SK-N-SH (cell line): ENCODE measurements at regions not wholly inside any gene's neighbourhood (a gene's known extent, or its start where the extent isn't known, plus 50 kb on each side); places are given as distances from the start of the nearest gene placed in this dataset.
"Not testable (repeated sequence)": the region's sequence is repeated elsewhere in the genome, so short reads cannot be mapped to it uniquely, and the experiment has no call there.

Experiments used
- EP300 ChIP-seq, 2 experiments: IDR thresholded peaks; 2 replicates each; pipeline versions ENCODE4 v1.4.0 to v1.6.1; 2012; ENCODE audit warnings: borderline replicate concordance in 1 of 2, low read depth in 1 of 2, low read length in 1 of 2
- GABPA ChIP-seq: IDR thresholded peaks from 2 replicates; pipeline ENCODE4 v1.4.0; 2012; ENCODE audit warnings: low read depth, mild to moderate bottlenecking
- NFIC ChIP-seq: IDR thresholded peaks from 2 replicates; pipeline ENCODE4 v1.4.0; 2012; ENCODE audit warnings: borderline replicate concordance
- RAD21 ChIP-seq: IDR thresholded peaks from 2 replicates; pipeline ENCODE4 v1.6.1; 2012; ENCODE audit warnings: mild to moderate bottlenecking, low read length
- RCOR1 ChIP-seq: fragments of 150-350 bp; IDR thresholded peaks from 2 replicates; pipeline ENCODE4 v1.6.1; 2017; ENCODE audit warnings: antibody characterized with exemption, low read length
- RFX5 ChIP-seq: IDR thresholded peaks from 2 replicates; pipeline ENCODE4 v1.6.1; 2012; ENCODE audit warnings: mild to moderate bottlenecking, improper control_type of control experiment, low read length
- SIN3A ChIP-seq: IDR thresholded peaks from 2 replicates; pipeline ENCODE4 v1.6.1; 2012; ENCODE audit warnings: low read depth, mild to moderate bottlenecking, low read length, moderate library complexity, borderline replicate concordance
- USF1 ChIP-seq: IDR thresholded peaks from 2 replicates; pipeline ENCODE4 v1.4.0; 2012; ENCODE audit warnings: low read depth, borderline replicate concordance
- USF2 ChIP-seq: fragments of 150-350 bp; IDR thresholded peaks from 2 replicates; pipeline ENCODE4 v1.6.1; 2017; ENCODE audit warnings: antibody characterized with exemption, low read length, low read depth, borderline replicate concordance
- TF ChIP-seq, protein P1 (sequence below): fragments of 200-600 bp; sonication (generic); IDR thresholded peaks from 2 replicates; pipeline ENCODE4 v1.6.1; 2017; ENCODE audit warnings: antibody characterized with exemption, mild to moderate bottlenecking, moderate library complexity

DNA sequence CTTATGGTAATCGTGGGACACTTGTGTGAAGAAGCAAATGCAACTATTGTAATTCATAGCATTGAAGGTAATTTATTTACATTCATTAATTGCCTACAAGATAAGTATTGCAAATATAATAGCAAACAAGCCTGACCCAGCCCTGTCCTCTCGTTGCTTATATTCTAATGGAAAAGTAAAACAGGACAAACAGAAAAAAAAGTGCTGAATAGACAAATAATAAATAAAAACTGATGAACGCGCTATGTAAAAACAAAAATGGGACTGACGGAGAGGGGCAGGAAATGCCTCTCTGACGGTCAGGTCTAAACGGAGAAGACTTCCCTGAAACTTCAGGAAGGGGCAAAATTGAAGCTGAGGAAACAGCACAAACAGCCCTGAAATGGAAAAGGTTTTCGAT is 284.9 kb upstream of the FRG1 start:
- not testable (repeated sequence) for TF ChIP-seq GABPA; RCOR1; EP300 (IDR thresholded peaks at IDR 0.05; ENCODE audit: borderline replicate concordance in 1 of 2, low read depth in 1 of 2, low read length in 1 of 2); SIN3A; RAD21; USF2; NFIC; RFX5; USF1
- TF ChIP-seq, protein P1, sequence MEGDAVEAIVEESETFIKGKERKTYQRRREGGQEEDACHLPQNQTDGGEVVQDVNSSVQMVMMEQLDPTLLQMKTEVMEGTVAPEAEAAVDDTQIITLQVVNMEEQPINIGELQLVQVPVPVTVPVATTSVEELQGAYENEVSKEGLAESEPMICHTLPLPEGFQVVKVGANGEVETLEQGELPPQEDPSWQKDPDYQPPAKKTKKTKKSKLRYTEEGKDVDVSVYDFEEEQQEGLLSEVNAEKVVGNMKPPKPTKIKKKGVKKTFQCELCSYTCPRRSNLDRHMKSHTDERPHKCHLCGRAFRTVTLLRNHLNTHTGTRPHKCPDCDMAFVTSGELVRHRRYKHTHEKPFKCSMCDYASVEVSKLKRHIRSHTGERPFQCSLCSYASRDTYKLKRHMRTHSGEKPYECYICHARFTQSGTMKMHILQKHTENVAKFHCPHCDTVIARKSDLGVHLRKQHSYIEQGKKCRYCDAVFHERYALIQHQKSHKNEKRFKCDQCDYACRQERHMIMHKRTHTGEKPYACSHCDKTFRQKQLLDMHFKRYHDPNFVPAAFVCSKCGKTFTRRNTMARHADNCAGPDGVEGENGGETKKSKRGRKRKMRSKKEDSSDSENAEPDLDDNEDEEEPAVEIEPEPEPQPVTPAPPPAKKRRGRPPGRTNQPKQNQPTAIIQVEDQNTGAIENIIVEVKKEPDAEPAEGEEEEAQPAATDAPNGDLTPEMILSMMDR = not testable (repeated sequence)
